HepG2 (cell line): ENCODE measurements at regions not wholly inside any gene's neighbourhood (a gene's known extent, or its start where the extent isn't known, plus 50 kb on each side); places are given as distances from the start of the nearest gene placed in this dataset.

Experiments used
- AFF4 ChIP-seq: sonication (generic); formaldehyde crosslinking; IDR thresholded peaks from 2 replicates; pipeline ENCODE4 v1.4.0; 2020; ENCODE audit warnings: missing genetic modification reagents
- DZIP1 ChIP-seq: sonication (generic); formaldehyde crosslinking; IDR thresholded peaks from 2 replicates; pipeline ENCODE4 v1.5.0; 2020; ENCODE audit warnings: mild to moderate bottlenecking, missing genetic modification reagents
- ELF1 ChIP-seq: sonication (generic); formaldehyde crosslinking; IDR thresholded peaks from 2 replicates; pipeline ENCODE4 v1.4.0; 2020; ENCODE audit warnings: missing genetic modification reagents
- EP300 ChIP-seq, 3 experiments: sonication (generic) in 1 of 3; formaldehyde crosslinking in 1 of 3; IDR thresholded peaks; 2 replicates each; pipeline versions ENCODE4 v1.5.1 to v1.6.1; 2011 to 2020; ENCODE audit warnings: low read depth in 2 of 3, low read length in 2 of 3, borderline replicate concordance in 1 of 3, improper control_type of control experiment in 1 of 3, mild to moderate bottlenecking in 1 of 3, missing genetic modification reagents in 1 of 3, moderate library complexity in 1 of 3
- KMT2A ChIP-seq: sonication (generic); formaldehyde crosslinking; IDR thresholded peaks from 2 replicates; pipeline ENCODE4 v1.4.0; 2020; ENCODE audit warnings: missing genetic modification reagents
- MNT ChIP-seq: fragments of 450-650 bp; IDR thresholded peaks from 2 replicates; pipeline ENCODE4 v1.6.1; 2016
- MTA3 ChIP-seq: sonication (generic); formaldehyde crosslinking; IDR thresholded peaks from 2 replicates; pipeline ENCODE4 v1.4.0; 2020; ENCODE audit warnings: missing genetic modification reagents
- NBN ChIP-seq: fragments of 450-650 bp; conservative IDR thresholded peaks from 2 replicates; pipeline ENCODE4 v1.6.1; 2017
- RERE ChIP-seq: IDR thresholded peaks from 2 replicates; pipeline ENCODE4 v1.6.1; 2016; ENCODE audit warnings: low read depth, missing genetic modification reagents, missing compliant biosample characterization
- RFXAP ChIP-seq: sonication (generic); formaldehyde crosslinking; IDR thresholded peaks from 2 replicates; pipeline ENCODE4 v1.4.0; 2020; ENCODE audit warnings: missing genetic modification reagents, borderline replicate concordance
- TCF12 ChIP-seq, 2 experiments: fragments of 450-650 bp in 1 of 2; sonication (generic) in 1 of 2; formaldehyde crosslinking in 1 of 2; IDR thresholded peaks; 2 replicates each; pipeline versions ENCODE4 v1.6.1 to v1.8.0; 2017 to 2022; ENCODE audit warnings: antibody characterized with exemption in 1 of 2, mild to moderate bottlenecking in 1 of 2, missing genetic modification reagents in 1 of 2, moderate library complexity in 1 of 2
- TCF7L2 ChIP-seq: IDR thresholded peaks from 2 replicates; pipeline ENCODE4 v1.6.1; 2011; ENCODE audit warnings: mild to moderate bottlenecking, low read depth, low read length, moderate library complexity
- THRA ChIP-seq: sonication (generic); formaldehyde crosslinking; IDR thresholded peaks from 2 replicates; pipeline ENCODE4 v1.4.0; 2020; ENCODE audit warnings: missing genetic modification reagents, borderline replicate concordance

DNA sequence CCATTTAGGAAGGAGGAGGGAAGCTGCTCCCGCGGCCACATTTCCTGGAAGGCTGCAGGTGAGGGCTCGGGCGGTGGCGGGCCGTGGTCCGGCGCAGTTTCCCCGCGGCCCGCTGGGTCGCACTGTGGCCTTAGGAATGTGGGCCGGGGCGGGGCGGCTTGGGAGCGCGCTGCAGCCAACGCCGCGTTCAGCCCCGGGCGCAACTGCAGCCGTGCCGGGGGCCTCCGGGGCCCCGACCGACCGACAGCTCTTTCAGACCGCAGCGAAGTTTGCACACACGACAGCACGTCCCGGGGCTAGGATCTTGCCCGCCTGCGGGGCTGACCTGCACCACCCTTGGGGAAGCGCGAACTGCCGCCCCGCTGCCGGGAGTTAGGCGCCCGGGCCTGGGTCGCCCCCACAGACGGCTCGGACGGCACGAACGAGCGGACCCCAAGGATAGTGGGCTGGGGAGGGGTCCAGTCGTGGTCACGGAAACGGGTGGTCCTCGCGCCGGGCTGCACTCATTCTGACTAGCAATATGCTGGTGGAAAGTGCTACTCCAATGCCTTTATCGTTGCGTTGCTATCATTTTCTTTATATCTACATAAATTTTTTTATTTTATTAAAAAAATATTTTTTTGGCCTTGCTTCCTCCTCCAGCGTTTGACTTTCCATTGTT lies 69.9 kb upstream of the DLX2 start (continued):
- TF ChIP-seq TCF12 (IDR thresholded peaks at IDR 0.05): no peak
- TF ChIP-seq TCF12 (CRISPR knock-in tag; IDR thresholded peaks at IDR 0.05): no peak
- TF ChIP-seq DZIP1 (CRISPR knock-in tag): no peak
- no peak for TF ChIP-seq AFF4
- TF ChIP-seq MNT: no peak
- TF ChIP-seq RERE (CRISPR knock-in tag): no peak
- no peak for TF ChIP-seq ELF1 (CRISPR knock-in tag)
- TF ChIP-seq RFXAP: peak; percentile 80; the same call in 1 of the 2 replicates
- TF ChIP-seq MTA3 (CRISPR knock-in tag): no peak
- peak; percentile 77; the same call in 1 of the 2 replicates for TF ChIP-seq KMT2A (CRISPR knock-in tag)
- TF ChIP-seq EP300 (IDR thresholded peaks at IDR 0.05; ENCODE audit: low read depth in 2 of 2, low read length in 2 of 2): no peak
- TF ChIP-seq EP300 (CRISPR knock-in tag; IDR thresholded peaks at IDR 0.05; ENCODE audit: borderline replicate concordance): no peak
- no peak for TF ChIP-seq TCF7L2
- TF ChIP-seq NBN: no peak
- TF ChIP-seq THRA (CRISPR knock-in tag): peak; percentile 48; the same call in 1 of the 2 replicates
